IMR-90 (cell line): ENCODE measurements at regions not wholly inside any gene's neighbourhood (a gene's known extent, or its start where the extent isn't known, plus 50 kb on each side); places are given as distances from the start of the nearest gene placed in this dataset.
"Not testable (repeated sequence)": the region's sequence is repeated elsewhere in the genome, so short reads cannot be mapped to it uniquely, and the experiment has no call there.

Source experiments
- ATAC-seq: fragments of 200-7000 bp; cut with Tn5 transposase; 2 replicates; pipeline ENCODE4 v1.9.1; 2020; ENCODE audit warnings: low read depth, mild to moderate bottlenecking, moderate library complexity
- BruUV-seq: library from RNA; stranded (reverse); fragments of 400-500 nt; replicated peaks from 2 replicates; lab custom pipeline; 2021; lab: Mats Ljungman, UMichigan
- CTCF ChIA-PET: fragments of 300-600 bp; formaldehyde crosslinking; extraction: SDS; loops from one replicate; lab custom pipeline; 2021; ENCODE audit warnings: antibody characterized with exemption; lab: Yijun Ruan, JAX
- POLR2A ChIA-PET: fragments of 300-600 bp; sonication (Branson Sonifier 250); formaldehyde crosslinking; loops from one replicate; lab custom pipeline; 2022; ENCODE audit warnings: antibody characterized with exemption; ENCODE audit not compliant: unreplicated experiment; lab: Charles Lee
- DNase-seq: peaks from one replicate; pipeline ENCODE4 v3.0.0; 2013
- H2AFZ ChIP-seq: replicated peaks from 2 replicates; pipeline ENCODE3; 2013; ENCODE audit warnings: low read length, mild to moderate bottlenecking; ENCODE audit not compliant: poor library complexity
- H2AK5ac ChIP-seq: 2 replicates; pipeline ENCODE4 v1.6.1; 2013; ENCODE audit warnings: low read depth, low read length, inconsistent platforms
- H2AK9ac ChIP-seq: replicated peaks from 2 replicates; pipeline ENCODE3; 2013; ENCODE audit warnings: mild to moderate bottlenecking, low read depth, low read length, moderate library complexity; ENCODE audit not compliant: poor library complexity
- H2BK120ac ChIP-seq: 2 replicates; pipeline ENCODE4 v1.6.1; 2013; ENCODE audit warnings: low read depth, low read length, inconsistent platforms
- H2BK15ac ChIP-seq: 3 replicates; pipeline ENCODE4 v1.6.1; 2013; ENCODE audit warnings: low read depth, low read length, inconsistent platforms
- H2BK20ac ChIP-seq: 2 replicates; pipeline ENCODE4 v1.6.1; 2013; ENCODE audit warnings: low read depth, mild to moderate bottlenecking, inconsistent platforms, low read length, moderate library complexity
- H2BK5ac ChIP-seq: 2 replicates; pipeline ENCODE4 v1.6.1; 2013; ENCODE audit warnings: mild to moderate bottlenecking, low read depth, low read length, inconsistent platforms; ENCODE audit not compliant: poor library complexity, severe bottlenecking
- H3K14ac ChIP-seq: replicated peaks from 2 replicates; pipeline ENCODE4 v1.6.1; 2013; ENCODE audit warnings: low read depth, low read length, inconsistent platforms
- H3K18ac ChIP-seq: 2 replicates; pipeline ENCODE4 v1.6.1; 2013; ENCODE audit warnings: low read depth, low read length, control low read depth
- H3K23ac ChIP-seq: 2 replicates; pipeline ENCODE4 v1.6.1; 2013; ENCODE audit warnings: low read depth, low read length, inconsistent platforms
- H3K27ac ChIP-seq: 2 replicates; pipeline ENCODE4 v1.5.1; 2013; ENCODE audit warnings: mild to moderate bottlenecking, control low read depth, low read length; ENCODE audit not compliant: insufficient read depth
- H3K27me3 ChIP-seq: 2 replicates; pipeline ENCODE4 v1.6.1; 2013; ENCODE audit warnings: low read length; ENCODE audit not compliant: control insufficient read depth, insufficient read depth
- H3K36me3 ChIP-seq: 2 replicates; pipeline ENCODE4 v1.6.1; 2013; ENCODE audit warnings: low read length, mixed read lengths; ENCODE audit not compliant: control insufficient read depth, insufficient read depth
- H3K4ac ChIP-seq: 2 replicates; pipeline ENCODE4 v1.6.1; 2013; ENCODE audit warnings: low read depth, low read length, inconsistent platforms
- H3K4me1 ChIP-seq: 2 replicates; pipeline ENCODE4 v1.6.1; 2013; ENCODE audit warnings: low read length, mixed read lengths; ENCODE audit not compliant: control insufficient read depth, insufficient read depth
- H3K4me2 ChIP-seq: 2 replicates; pipeline ENCODE4 v1.6.1; 2013; ENCODE audit warnings: low read depth, mild to moderate bottlenecking, control low read depth, low read length, moderate library complexity
- H3K4me3 ChIP-seq: 2 replicates; pipeline ENCODE4 v1.5.1; 2013; ENCODE audit warnings: low read depth, mild to moderate bottlenecking, control low read depth, low read length, moderate library complexity; ENCODE audit not compliant: insufficient read depth
- H3K56ac ChIP-seq: 2 replicates; pipeline ENCODE4 v1.6.1; 2013; ENCODE audit warnings: low read length, inconsistent platforms; ENCODE audit not compliant: insufficient read depth; ENCODE audit errors: extremely low read depth
- H3K79me1 ChIP-seq, 2 experiments: 2 replicates each; pipeline ENCODE4 v1.6.1; 2013; ENCODE audit warnings: low read length in 2 of 2, inconsistent platforms in 1 of 2, low read depth in 1 of 2
- H3K9ac ChIP-seq: 2 replicates; pipeline ENCODE4 v1.6.1; 2013; ENCODE audit warnings: low read depth, low read length, control low read depth
- H3K9me1 ChIP-seq: 2 replicates; pipeline ENCODE4 v1.6.1; 2013; ENCODE audit warnings: low read length, inconsistent platforms; ENCODE audit not compliant: insufficient read depth
- H3K9me3 ChIP-seq: 2 replicates; pipeline ENCODE4 v1.6.1; 2013; ENCODE audit warnings: low read length; ENCODE audit not compliant: control insufficient read depth, insufficient read depth
- H4K20me1 ChIP-seq: 2 replicates; pipeline ENCODE4 v1.6.1; 2013; ENCODE audit warnings: low read length, inconsistent platforms; ENCODE audit not compliant: insufficient read depth
- H4K5ac ChIP-seq: 2 replicates; pipeline ENCODE4 v1.6.1; 2013; ENCODE audit warnings: mild to moderate bottlenecking, low read depth, low read length, control low read depth
- H4K8ac ChIP-seq, 2 experiments: 2 replicates each; pipeline ENCODE4 v1.6.1; 2013; ENCODE audit warnings: low read depth in 2 of 2, low read length in 2 of 2, control low read depth in 1 of 2, inconsistent platforms in 1 of 2
- H4K91ac ChIP-seq: 2 replicates; pipeline ENCODE4 v1.6.1; 2013; ENCODE audit warnings: low read depth, low read length, inconsistent platforms; ENCODE audit not compliant: insufficient read depth
- MXI1 ChIP-seq: IDR thresholded peaks from 2 replicates; pipeline ENCODE4 v1.6.1; 2012; ENCODE audit warnings: low read depth, mild to moderate bottlenecking, low read length, moderate library complexity, borderline replicate concordance
- WGBS, 2 experiments: methylation state at CpG; one replicate each; pipeline versions ENCODE4 v1.1.5 to v1.1.7; 2013; ENCODE audit warnings: missing lambda C conversion rate in 2 of 2; ENCODE audit not compliant: insufficient read length in 1 of 2; ENCODE audit errors: extremely low coverage in 2 of 2; 5-methylcytosine and 5-hydroxymethylcytosine counted together
- dilution Hi-C: fragments of 300-500 bp; cut with HindIII; formaldehyde crosslinking; loops from one replicate; pipeline ENCODE4 v1.14.3; 2018; ENCODE audit warnings: low sequenced_read_pairs; ENCODE audit not compliant: unreplicated experiment
- in situ Hi-C: fragments of 300-500 bp; cut with MboI; formaldehyde crosslinking; loops from 3 replicates; pipeline ENCODE4 v1.14.3; 2019; ENCODE audit warnings: low sequenced_read_pairs, inconsistent platforms, mixed read lengths
- intact Hi-C: fragments of 100-400 bp; cut with micrococcal nuclease; formaldehyde crosslinking; loops from 2 replicates; pipeline ENCODE4 v1.10.0; 2022

DNA sequence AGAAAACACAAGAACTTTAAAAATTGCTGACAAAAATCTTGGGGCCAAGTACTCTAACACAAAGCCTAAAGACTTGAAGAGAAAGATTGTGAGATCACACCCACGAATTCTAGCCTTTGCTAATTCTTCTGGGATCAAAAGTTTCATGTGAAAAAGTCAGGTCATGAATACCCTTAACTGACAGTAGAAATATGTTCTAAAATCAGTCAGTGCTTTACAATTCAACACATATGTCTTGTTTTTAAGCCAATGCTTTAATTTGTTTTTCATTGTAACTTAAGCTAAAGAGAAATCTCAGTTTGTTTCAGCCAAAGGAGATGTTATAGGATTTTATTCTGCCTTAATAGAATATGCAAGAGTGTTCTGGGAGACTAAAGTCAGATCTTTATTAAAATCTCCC, 78.2 kb upstream of the PLEKHG1 start:
- intact Hi-C loops (no loop called here), dilution Hi-C loops (no loop called here), in situ Hi-C loops (no loop called here)
- no peaks in the 10 kb centered on the region for H3K27me3 ChIP-seq
- no peak overlapping the region for H2BK20ac ChIP-seq
- CTCF ChIA-PET = no interaction called here
- no peak overlapping the region for H2AK5ac ChIP-seq
- no peak overlapping the region for H3K4ac ChIP-seq
- H2BK15ac ChIP-seq = no peak overlapping the region
- H3K36me3 ChIP-seq = no peaks in the 10 kb centered on the region
- no peaks in the 10 kb centered on the region for H4K20me1 ChIP-seq
- H3K9ac ChIP-seq = no peak overlapping the region
- no peak overlapping the region for H2AK9ac ChIP-seq
- H3K9me1 ChIP-seq = no peaks in the 10 kb centered on the region
- ATAC-seq (no peak), DNase-seq (no peak)
- no CpG with 5 or more reads among the region's 1 CpG for WGBS, 2 experiments
- H3K4me1 ChIP-seq = no peaks in the 10 kb centered on the region
- no peak overlapping the region for H3K4me2 ChIP-seq
- no peak overlapping the region for H3K23ac ChIP-seq
- TF ChIP-seq MXI1 = no peak
- BruUV-seq = no TSS peak
- no peaks in the 10 kb centered on the region for H3K9me3 ChIP-seq
- no peaks in the 10 kb centered on the region for H3K79me1 ChIP-seq
- H2BK120ac ChIP-seq = no peak overlapping the region
- no peak overlapping the region for H2BK5ac ChIP-seq
- H2AFZ ChIP-seq = no peak overlapping the region
- H4K5ac ChIP-seq = no peak overlapping the region
- no peak overlapping the region for H3K14ac ChIP-seq
- POLR2A ChIA-PET = no interaction called here
- H3K27ac ChIP-seq = no peak overlapping the region
- no peak overlapping the region for H3K4me3 ChIP-seq
- no peak overlapping the region for H3K56ac ChIP-seq
- no peak overlapping the region for H4K91ac ChIP-seq
- no peak overlapping the region for H4K8ac ChIP-seq
- H3K18ac ChIP-seq = no peak overlapping the region

DNA sequence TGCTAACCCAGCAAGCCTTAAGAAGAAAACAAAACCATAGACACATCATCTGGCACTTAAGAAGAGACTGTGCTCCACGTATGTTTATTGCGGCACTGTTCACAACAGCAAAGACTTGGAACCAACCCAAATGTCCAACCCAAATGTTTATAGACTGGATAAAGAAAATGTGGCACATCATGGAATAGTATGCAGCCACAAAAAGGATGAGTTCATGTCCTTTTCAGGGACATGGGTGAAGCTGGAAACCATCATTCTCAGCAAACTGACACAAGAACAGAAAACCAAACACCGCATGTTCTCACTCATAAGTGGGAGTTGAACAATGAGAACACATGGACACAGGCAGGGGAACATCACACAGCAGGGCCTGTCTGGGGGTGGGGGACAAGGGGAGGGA, 76.5 kb upstream of the PLEKHG1 start:
- H3K27me3 ChIP-seq, H3K9me3 ChIP-seq, POLR2A ChIA-PET, in situ Hi-C loops, H2BK15ac ChIP-seq, H2AFZ ChIP-seq, H2AK9ac ChIP-seq, DNase-seq, H2BK20ac ChIP-seq, H3K56ac ChIP-seq, H4K5ac ChIP-seq, H2BK120ac ChIP-seq, CTCF ChIA-PET, H4K8ac ChIP-seq, ATAC-seq, H3K4ac ChIP-seq, H4K20me1 ChIP-seq, H3K27ac ChIP-seq, BruUV-seq, H2BK5ac ChIP-seq, H3K9me1 ChIP-seq, intact Hi-C loops, H3K4me3 ChIP-seq, H3K36me3 ChIP-seq, H4K91ac ChIP-seq, H3K79me1 ChIP-seq, H3K4me1 ChIP-seq, H2AK5ac ChIP-seq, H3K9ac ChIP-seq, H3K4me2 ChIP-seq, H3K18ac ChIP-seq, dilution Hi-C loops, H3K14ac ChIP-seq, H3K23ac ChIP-seq: not testable (repeated sequence)
- WGBS, 2 experiments = no CpG with 5 or more reads among the region's 3 CpGs
